ENCODE measurements at regions not wholly inside any gene's neighbourhood (a gene's known extent, or its start where the extent isn't known, plus 50 kb on each side); places are given as distances from the start of the nearest gene placed in this dataset.

GRCh38 chr12:19778797-19779196, 339.5 kb downstream of the AEBP2 start:
- TF ChIP-seq POLR2A (IDR thresholded peaks at IDR 0.05) (no peak), CTCF (IDR thresholded peaks at IDR 0.05) (no peak), POLR2AphosphoS5 (IDR thresholded peaks at IDR 0.05) (no peak), EP300 (IDR thresholded peaks at IDR 0.05) (no peak)
- H3K27me3 ChIP-seq, result no peaks in the 10 kb centered on the region
- H3K36me3 ChIP-seq, result no peaks in the 10 kb centered on the region
- DNase-seq (ENCODE audit: low spot score in 2 of 2), result no peak
- no peaks in the 10 kb centered on the region for H3K4me1 ChIP-seq
- no peaks in the 10 kb centered on the region for H3K9me3 ChIP-seq
- 39% methylated on average over 2 of the region's 2 CpGs for WGBS
- H3K4me3 ChIP-seq, result no peak overlapping the region
- H3K27ac ChIP-seq, result no peak overlapping the region

GRCh38 chr12:19779395-19780056, 340.2 kb downstream of the AEBP2 start:
- no peak for DNase-seq (ENCODE audit: low spot score in 2 of 2)
- Histone ChIP-seq H3K4me1 (no peaks in the 10 kb centered on the region), H3K4me3 (no peak overlapping the region), H3K27me3 (no peaks in the 10 kb centered on the region), H3K9me3 (no peaks in the 10 kb centered on the region), H3K27ac (no peak overlapping the region), H3K36me3 (no peaks in the 10 kb centered on the region)
- WGBS, result 49% methylated on average over 7 of the region's 10 CpGs
- TF ChIP-seq POLR2AphosphoS5 (IDR thresholded peaks at IDR 0.05) (no peak), EP300 (IDR thresholded peaks at IDR 0.05) (no peak), POLR2A (IDR thresholded peaks at IDR 0.05) (no peak), CTCF (IDR thresholded peaks at IDR 0.05) (no peak)

GRCh38 chr12:19780460-19780859, 341.2 kb downstream of the AEBP2 start:
- no peaks in the 10 kb centered on the region for H3K4me1 ChIP-seq

GRCh38 chr12:19783547-19784444, 344.5 kb downstream of the AEBP2 start:
- no peaks in the 10 kb centered on the region for H3K36me3 ChIP-seq
- TF ChIP-seq CTCF (IDR thresholded peaks at IDR 0.05) (no peak), POLR2A (IDR thresholded peaks at IDR 0.05) (no peak), EP300 (IDR thresholded peaks at IDR 0.05) (no peak), POLR2AphosphoS5 (IDR thresholded peaks at IDR 0.05) (no peak)
- H3K9me3 ChIP-seq, result no peaks in the 10 kb centered on the region
- 87% methylated on average over 24 of the region's 29 CpGs for whole genome bisulfite sequencing
- no peaks in the 10 kb centered on the region for H3K4me1 ChIP-seq
- DNase-seq (ENCODE audit: low spot score in 2 of 2), result no peak
- H3K27me3 ChIP-seq, result no peaks in the 10 kb centered on the region
- no peak overlapping the region for H3K4me3 ChIP-seq
- H3K27ac ChIP-seq, result no peak overlapping the region

More at GRCh38 chr12:19780460-19780859, 341.2 kb downstream of the AEBP2 start:
- no peak for DNase-seq (ENCODE audit: low spot score in 2 of 2)
- H3K36me3 ChIP-seq, result no peaks in the 10 kb centered on the region
- no peak overlapping the region for H3K27ac ChIP-seq
- no peaks in the 10 kb centered on the region for H3K27me3 ChIP-seq
- 83% methylated on average over 3 of the region's 6 CpGs for WGBS
- no peaks in the 10 kb centered on the region for H3K9me3 ChIP-seq
- no peak overlapping the region for H3K4me3 ChIP-seq
- no peak for TF ChIP-seq CTCF (IDR thresholded peaks at IDR 0.05)
- TF ChIP-seq POLR2A (IDR thresholded peaks at IDR 0.05), result no peak
- no peak for TF ChIP-seq POLR2AphosphoS5 (IDR thresholded peaks at IDR 0.05)
- TF ChIP-seq EP300 (IDR thresholded peaks at IDR 0.05), result no peak

- no peaks in the 10 kb centered on the region for H3K9me3 ChIP-seq
- no peak for DNase-seq (ENCODE audit: low spot score in 2 of 2)
- H3K27ac ChIP-seq, result no peak overlapping the region
- H3K27me3 ChIP-seq, result no peaks in the 10 kb centered on the region
- H3K4me3 ChIP-seq, result no peak overlapping the region
- TF ChIP-seq EP300 (IDR thresholded peaks at IDR 0.05) (no peak), POLR2AphosphoS5 (IDR thresholded peaks at IDR 0.05) (no peak), POLR2A (IDR thresholded peaks at IDR 0.05) (no peak), CTCF (IDR thresholded peaks at IDR 0.05) (no peak)
- no peaks in the 10 kb centered on the region for H3K36me3 ChIP-seq
- H3K4me1 ChIP-seq, result peaks cover 2% of the 10 kb centered on the region
Measured at GRCh38 chr12:19792028-19792427, 352.7 kb downstream of the AEBP2 start.

Measured in suprapubic skin (tissue), 4 donors.